ENCODE measurements at regions not wholly inside any gene's neighbourhood (a gene's known extent, or its start where the extent isn't known, plus 50 kb on each side); places are given as distances from the start of the nearest gene placed in this dataset.
"Not testable (repeated sequence)": the region's sequence is repeated elsewhere in the genome, so short reads cannot be mapped to it uniquely, and the experiment has no call there.

- no peak for DNase-seq
Observed at GRCh38 chr14:28820677-28821076, 54.1 kb downstream of the FOXG1 start.

GRCh38 chr14:28821993-28822392, 55.4 kb downstream of the FOXG1 start:
- no peak for DNase-seq

- no peak for DNase-seq
Observed at GRCh38 chr14:28823245-28823644, 56.7 kb downstream of the FOXG1 start.

GRCh38 chr14:28830115-28830534, 63.5 kb downstream of the FOXG1 start:
- DNase-seq, result no peak

GRCh38 chr14:28831126-28831525, 64.5 kb downstream of the FOXG1 start:
- no peak for DNase-seq

- DNase-seq, result not testable (repeated sequence)
Observed at GRCh38 chr14:28842569-28842968, 76.0 kb downstream of the FOXG1 start.

GRCh38 chr14:28867571-28867970, 101.0 kb downstream of the FOXG1 start:
- DNase-seq, result no peak

- no peak for DNase-seq
Observed at GRCh38 chr14:28870033-28870564, 103.5 kb downstream of the FOXG1 start.

GRCh38 chr14:28875934-28876571, 109.5 kb downstream of the FOXG1 start:
- DNase-seq, result no peak

GRCh38 chr14:28876572-28876945, 110.0 kb downstream of the FOXG1 start:
- no peak for DNase-seq

GRCh38 chr14:28877923-28878322, 111.3 kb downstream of the FOXG1 start:
- DNase-seq, result no peak

- DNase-seq, result no peak
Observed at GRCh38 chr14:28879573-28879996, 113.0 kb downstream of the FOXG1 start.

GRCh38 chr14:28886940-28887339, 120.4 kb downstream of the FOXG1 start:
- no peak for DNase-seq

GRCh38 chr14:28895389-28895788, 128.8 kb downstream of the FOXG1 start:
- no peak for DNase-seq

GRCh38 chr14:28896337-28896736, 129.8 kb downstream of the FOXG1 start:
- no peak for DNase-seq

- no peak for DNase-seq
Observed at GRCh38 chr14:28901631-28902030, 135.0 kb downstream of the FOXG1 start.

GRCh38 chr14:28902930-28903329, 136.3 kb downstream of the FOXG1 start:
- no peak for DNase-seq

GRCh38 chr14:28911521-28911920, 144.9 kb downstream of the FOXG1 start:
- DNase-seq, result no peak

- DNase-seq, result no peak
Observed at GRCh38 chr14:28913056-28913455, 146.5 kb downstream of the FOXG1 start.

GRCh38 chr14:28926122-28926521, 159.5 kb downstream of the FOXG1 start:
- DNase-seq, result no peak

- no peak for DNase-seq
Observed at GRCh38 chr14:28931999-28932398, 165.4 kb downstream of the FOXG1 start.

GRCh38 chr14:28936601-28937000, 170.0 kb downstream of the FOXG1 start:
- DNase-seq, result no peak

- DNase-seq, result no peak
Observed at GRCh38 chr14:28941758-28942157, 175.2 kb downstream of the FOXG1 start.

GRCh38 chr14:28944605-28945004, 178.0 kb downstream of the FOXG1 start:
- no peak for DNase-seq

GRCh38 chr14:28946267-28946666, 179.7 kb downstream of the FOXG1 start:
- no peak for DNase-seq
